ENCODE measurements at regions not wholly inside any gene's neighbourhood (a gene's known extent, or its start where the extent isn't known, plus 50 kb on each side); places are given as distances from the start of the nearest gene placed in this dataset.

DNA sequence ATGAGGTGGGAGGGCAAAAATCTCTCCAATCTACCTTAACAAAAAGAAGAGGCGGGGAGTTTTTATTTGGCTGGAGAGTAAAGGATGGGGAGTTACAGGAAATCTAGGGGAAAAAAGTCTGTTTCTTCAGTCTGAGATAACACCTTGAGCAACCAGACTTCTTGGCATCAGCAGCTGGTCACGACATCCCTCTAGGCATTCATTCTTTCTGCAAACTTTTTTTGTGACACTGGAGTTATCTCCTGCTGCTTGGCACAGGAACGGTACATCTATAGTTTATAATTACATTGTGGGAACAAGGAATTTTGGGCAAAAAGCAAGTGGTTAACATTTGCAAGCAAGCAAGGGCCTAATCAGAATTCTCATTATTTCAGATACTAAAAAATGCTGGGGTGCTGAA is 50.6 kb upstream of the IFNGR1 start:
- no peak for DNase-seq (ENCODE audit: low spot score)

DNA sequence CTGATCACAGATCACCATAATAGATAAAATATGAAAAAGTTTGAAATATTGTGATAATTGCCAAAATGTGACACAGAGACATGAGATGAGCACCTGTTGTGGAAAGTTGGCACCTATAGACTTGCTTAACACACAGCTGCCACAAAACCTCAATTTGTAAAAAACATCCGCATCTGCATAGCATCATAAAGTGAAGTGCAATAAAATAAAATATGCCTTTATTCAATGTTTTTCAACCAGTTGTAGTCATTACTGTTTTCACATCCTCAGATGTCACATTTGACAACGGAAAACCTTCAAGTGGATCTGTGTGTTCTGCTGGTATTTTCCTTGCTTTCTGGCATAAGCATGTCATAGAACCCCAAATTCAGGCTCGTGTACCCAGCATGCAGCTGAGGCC is 50.2 kb upstream of the IFNGR1 start:
- DNase-seq (ENCODE audit: low spot score), result no peak
